Naive thymus-derived CD4-positive, alpha-beta T cell (primary cell): ENCODE measurements at regions not wholly inside any gene's neighbourhood (a gene's known extent, or its start where the extent isn't known, plus 50 kb on each side); places are given as distances from the start of the nearest gene placed in this dataset.

ENCODE experiments used
- ATAC-seq: fragments of 150-1000 bp; cut with Tn5 transposase; 2 replicates; pipeline ENCODE4 v1.10.0; 2021; ENCODE audit warnings: mild to moderate bottlenecking, moderate library complexity
- CTCF ChIA-PET: fragments of 350-600 bp; sonication (Branson Sonifier 250); formaldehyde crosslinking; loops from one replicate; lab custom pipeline; 2021; ENCODE audit warnings: antibody characterized with exemption; lab: Charles Lee
- POLR2A ChIA-PET: fragments of 350-600 bp; sonication (Branson Sonifier 250); formaldehyde crosslinking; loops from one replicate; lab custom pipeline; 2021; ENCODE audit warnings: antibody characterized with exemption, inconsistent platforms; lab: Charles Lee
- DNase-seq, 9 donors: peaks; one replicate each; pipeline versions ENCODE4 v3.0.0 to v3.0.0-alpha.2; 2020 to 2022; ENCODE audit warnings: mixed read lengths in 1 of 9
- H3K27ac ChIP-seq: one replicate; pipeline ENCODE4 v1.7.0; 2013; ENCODE audit warnings: mild to moderate bottlenecking, low read depth, low read length, moderate library complexity
- H3K27me3 ChIP-seq, 2 donors: one replicate each; pipeline ENCODE4 v1.7.0; 2013; ENCODE audit warnings: low read length in 2 of 2, mild to moderate bottlenecking in 2 of 2, moderate library complexity in 2 of 2; ENCODE audit not compliant: control insufficient read depth in 2 of 2, insufficient read depth in 2 of 2
- H3K36me3 ChIP-seq, 3 experiments: 1 replicate in 2 of 3; 2 replicates in 1 of 3; pipeline ENCODE4 v1.7.0; 2013; ENCODE audit warnings: low read length in 3 of 3, mild to moderate bottlenecking in 3 of 3, moderate library complexity in 1 of 3; ENCODE audit not compliant: insufficient read depth in 3 of 3, control insufficient read depth in 2 of 3
- H3K4me1 ChIP-seq, 2 donors: one replicate each; pipeline ENCODE4 v1.7.0; 2013; ENCODE audit warnings: low read length in 2 of 2, mild to moderate bottlenecking in 2 of 2, moderate library complexity in 1 of 2; ENCODE audit not compliant: control insufficient read depth in 2 of 2, insufficient read depth in 2 of 2
- H3K4me3 ChIP-seq: 2 replicates; pipeline ENCODE4 v1.7.0; 2013; ENCODE audit warnings: mild to moderate bottlenecking, low read length
- H3K9me3 ChIP-seq, 3 experiments: 1 replicate in 2 of 3; 2 replicates in 1 of 3; pipeline ENCODE4 v1.7.0; 2013; ENCODE audit warnings: low read length in 3 of 3; ENCODE audit not compliant: control insufficient read depth in 2 of 3
- H3K27ac Mint-ChIP-seq, 9 donors: one replicate each; pipeline ENCODE4 v1.8.0; 2020 to 2022; ENCODE audit warnings: mixed read lengths in 9 of 9, mild to moderate bottlenecking in 8 of 9, moderate library complexity in 5 of 9, inconsistent platforms in 2 of 9
- H3K27me3 Mint-ChIP-seq, 5 donors: one replicate each; pipeline ENCODE4 v1.8.0; 2021 to 2022; ENCODE audit warnings: mixed read lengths in 5 of 5, mild to moderate bottlenecking in 1 of 5
- H3K36me3 Mint-ChIP-seq, 5 donors: one replicate each; pipeline ENCODE4 v1.8.0; 2020 to 2022; ENCODE audit warnings: mixed read lengths in 5 of 5, mild to moderate bottlenecking in 3 of 5, inconsistent platforms in 1 of 5
- H3K4me1 Mint-ChIP-seq, 7 donors: one replicate each; pipeline ENCODE4 v1.8.0; 2020 to 2022; ENCODE audit warnings: mixed read lengths in 7 of 7, mild to moderate bottlenecking in 3 of 7, inconsistent platforms in 1 of 7
- H3K4me3 Mint-ChIP-seq, 10 donors: one replicate each; pipeline ENCODE4 v1.8.0; 2020 to 2022; ENCODE audit warnings: mild to moderate bottlenecking in 10 of 10, mixed read lengths in 10 of 10, moderate library complexity in 6 of 10, inconsistent platforms in 2 of 10
- H3K9me3 Mint-ChIP-seq, 11 donors: one replicate each; pipeline ENCODE4 v1.8.0; 2020 to 2022; ENCODE audit warnings: mixed read lengths in 11 of 11, mild to moderate bottlenecking in 4 of 11, inconsistent platforms in 1 of 11, moderate library complexity in 1 of 11
- intact Hi-C, 2 donors: fragments of 100-400 bp; cut with micrococcal nuclease; formaldehyde crosslinking; loops; one replicate each; pipeline ENCODE4 v1.15.1; 2023

GRCh38 chr1:181260271-181260670 is 171.8 kb downstream of the IER5 start:
- no peak overlapping the region for H3K27ac Mint-ChIP-seq
- no peak overlapping the region for H3K4me3 ChIP-seq
- no peak for ATAC-seq
- no peak overlapping the region for H3K27ac ChIP-seq
- peaks cover 0 to 5% (median 0%) of the 10 kb centered on the region in 5 donors for H3K36me3 Mint-ChIP-seq
- POLR2A ChIA-PET = no interaction called here
- no peaks in the 10 kb centered on the region for H3K27me3 ChIP-seq
- CTCF ChIA-PET = interaction anchor here (0.6 to 0.9 kb wide), 2 partner anchors 171 to 217 kb away, joined by 3 read pairs; no protein-coding TSS in a partner anchor
- no peaks in the 10 kb centered on the region for H3K4me1 ChIP-seq
- H3K27me3 Mint-ChIP-seq = peaks cover 0 to 12% (median 0%) of the 10 kb centered on the region in 5 donors
- no peak for DNase-seq
- peaks cover 0 to 12% (median 4%) of the 10 kb centered on the region in 11 donors for H3K9me3 Mint-ChIP-seq
- peaks cover 0 to 4% (median 0%) of the 10 kb centered on the region in 3 experiments for H3K9me3 ChIP-seq
- peaks cover 0 to 2% (median 0%) of the 10 kb centered on the region in 7 donors for H3K4me1 Mint-ChIP-seq
- H3K36me3 ChIP-seq = no peaks in the 10 kb centered on the region
- H3K4me3 Mint-ChIP-seq = no peak overlapping the region
- intact Hi-C loops = no loop called here

GRCh38 chr1:181260994-181261393 is 172.5 kb downstream of the IER5 start:
- Mint-ChIP-seq H3K27ac (no peak overlapping the region), H3K4me3 (no peak overlapping the region), H3K36me3 (peaks cover 0 to 4% (median 0%) of the 10 kb centered on the region in 5 donors), H3K27me3 (peaks cover 0 to 12% (median 0%) of the 10 kb centered on the region in 5 donors), H3K9me3 (peaks cover 0 to 5% (median 0%) of the 10 kb centered on the region in 11 donors), H3K4me1 (peaks cover 0 to 2% (median 0%) of the 10 kb centered on the region in 7 donors)
- Histone ChIP-seq H3K4me1 (no peaks in the 10 kb centered on the region), H3K27me3 (no peaks in the 10 kb centered on the region), H3K4me3 (no peak overlapping the region), H3K9me3 (no peaks in the 10 kb centered on the region), H3K27ac (no peak overlapping the region), H3K36me3 (no peaks in the 10 kb centered on the region)
- ATAC-seq (no peak), DNase-seq (no peak)
- ChIA-PET POLR2A (no interaction called here), CTCF (interaction anchor here (0.6 kb wide), 1 partner anchor 216 kb away, joined by 3 read pairs; no protein-coding TSS in a partner anchor)
- intact Hi-C loops = no loop called here

GRCh38 chr1:181262069-181262468 is 173.6 kb downstream of the IER5 start:
- POLR2A ChIA-PET = no interaction called here

GRCh38 chr1:181263444-181263843 is 174.9 kb downstream of the IER5 start:
- Mint-ChIP-seq H3K27ac (no peak overlapping the region), H3K4me1 (no peaks in the 10 kb centered on the region), H3K27me3 (peaks cover 0 to 10% (median 0%) of the 10 kb centered on the region in 5 donors), H3K36me3 (no peaks in the 10 kb centered on the region), H3K4me3 (no peak overlapping the region), H3K9me3 (peaks cover 0 to 2% (median 0%) of the 10 kb centered on the region in 11 donors)
- no peaks in the 10 kb centered on the region for H3K27me3 ChIP-seq
- DNase-seq = no peak
- H3K4me1 ChIP-seq = no peaks in the 10 kb centered on the region
- H3K27ac ChIP-seq = no peak overlapping the region
- ChIA-PET CTCF (interaction anchor here (0.6 kb wide), 1 partner anchor 177 kb away, joined by 4 read pairs; no protein-coding TSS in a partner anchor), POLR2A (no interaction called here)
- no peaks in the 10 kb centered on the region for H3K36me3 ChIP-seq
- ATAC-seq = no peak
- H3K4me3 ChIP-seq = no peak overlapping the region
- H3K9me3 ChIP-seq = no peaks in the 10 kb centered on the region
- intact Hi-C loops = no loop called here

More at GRCh38 chr1:181262069-181262468, 173.6 kb downstream of the IER5 start:
- H3K9me3 Mint-ChIP-seq = peaks cover 0 to 2% (median 0%) of the 10 kb centered on the region in 11 donors
- H3K27me3 Mint-ChIP-seq = peaks cover 0 to 10% (median 0%) of the 10 kb centered on the region in 5 donors
- H3K4me3 ChIP-seq = no peak overlapping the region
- H3K4me1 ChIP-seq = no peaks in the 10 kb centered on the region
- no peaks in the 10 kb centered on the region for H3K9me3 ChIP-seq
- H3K36me3 ChIP-seq = no peaks in the 10 kb centered on the region
- no peaks in the 10 kb centered on the region for H3K27me3 ChIP-seq
- peaks cover 0 to 1% (median 0%) of the 10 kb centered on the region in 5 donors for H3K36me3 Mint-ChIP-seq
- ATAC-seq (no peak), DNase-seq (no peak)
- CTCF ChIA-PET = no interaction called here
- H3K4me3 Mint-ChIP-seq = no peak overlapping the region
- intact Hi-C loops = no loop called here
- H3K27ac ChIP-seq = no peak overlapping the region
- H3K4me1 Mint-ChIP-seq = peaks cover 0 to 2% (median 0%) of the 10 kb centered on the region in 7 donors
- no peak overlapping the region for H3K27ac Mint-ChIP-seq

- intact Hi-C loops = no loop called here
- ChIA-PET CTCF (no interaction called here), POLR2A (no interaction called here)
- Mint-ChIP-seq H3K4me3 (no peak overlapping the region), H3K9me3 (peaks cover 0 to 2% (median 0%) of the 10 kb centered on the region in 11 donors), H3K36me3 (no peaks in the 10 kb centered on the region), H3K4me1 (no peaks in the 10 kb centered on the region), H3K27ac (no peak overlapping the region), H3K27me3 (peaks cover 0 to 10% (median 0%) of the 10 kb centered on the region in 5 donors)
- ATAC-seq = no peak
- Histone ChIP-seq H3K4me3 (no peak overlapping the region), H3K27ac (no peak overlapping the region), H3K9me3 (no peaks in the 10 kb centered on the region), H3K4me1 (no peaks in the 10 kb centered on the region), H3K36me3 (no peaks in the 10 kb centered on the region), H3K27me3 (no peaks in the 10 kb centered on the region)
- DNase-seq = no peak
These were observed 176.3 kb downstream of the IER5 start for GRCh38 chr1:181264821-181265220.

- Histone ChIP-seq H3K27me3 (no peaks in the 10 kb centered on the region), H3K36me3 (no peaks in the 10 kb centered on the region), H3K4me1 (no peaks in the 10 kb centered on the region), H3K9me3 (peaks cover 0 to 5% (median 0%) of the 10 kb centered on the region in 3 experiments), H3K27ac (no peak overlapping the region), H3K4me3 (no peak overlapping the region)
- H3K27ac Mint-ChIP-seq = no peak overlapping the region
- H3K9me3 Mint-ChIP-seq = peaks cover 10 to 59% (median 34%) of the 10 kb centered on the region in 11 donors
- ChIA-PET POLR2A (no interaction called here), CTCF (no interaction called here)
- intact Hi-C loops = no loop called here
- ATAC-seq (no peak), DNase-seq (no peak)
- H3K4me3 Mint-ChIP-seq = no peak overlapping the region
- H3K36me3 Mint-ChIP-seq = peaks cover 0 to 11% (median 4%) of the 10 kb centered on the region in 5 donors
- H3K27me3 Mint-ChIP-seq = peaks cover 0 to 20% (median 19%) of the 10 kb centered on the region in 5 donors
- H3K4me1 Mint-ChIP-seq = no peaks in the 10 kb centered on the region
These were observed 196.5 kb downstream of the IER5 start for GRCh38 chr1:181284978-181285377.

GRCh38 chr1:181295217-181295616 is 188.1 kb upstream of the CACNA1E start:
- intact Hi-C loops = no loop called here
- Mint-ChIP-seq H3K4me3 (no peak overlapping the region), H3K36me3 (no peaks in the 10 kb centered on the region), H3K9me3 (peaks cover 0 to 4% (median 0%) of the 10 kb centered on the region in 11 donors), H3K4me1 (peaks cover 0 to 6% (median 0%) of the 10 kb centered on the region in 7 donors), H3K27me3 (peaks cover 0 to 38% (median 4%) of the 10 kb centered on the region in 5 donors), H3K27ac (no peak overlapping the region)
- ChIA-PET CTCF (no interaction called here), POLR2A (no interaction called here)
- H3K9me3 ChIP-seq = no peaks in the 10 kb centered on the region
- no peak overlapping the region for H3K4me3 ChIP-seq
- no peaks in the 10 kb centered on the region for H3K4me1 ChIP-seq
- ATAC-seq (no peak), DNase-seq (no peak)
- H3K36me3 ChIP-seq = no peaks in the 10 kb centered on the region
- no peaks in the 10 kb centered on the region for H3K27me3 ChIP-seq
- no peak overlapping the region for H3K27ac ChIP-seq
